ENCODE measurements at regions not wholly inside any gene's neighbourhood (a gene's known extent, or its start where the extent isn't known, plus 50 kb on each side); places are given as distances from the start of the nearest gene placed in this dataset.

GRCh38 chr2:14925471-14925870 lies 293.0 kb downstream of the LRATD1 start:
- no peak for TF ChIP-seq RFX5 (IDR thresholded peaks at IDR 0.05; ENCODE audit: low read depth, low read length)
- TF ChIP-seq HNRNPK (IDR thresholded peaks at IDR 0.05; ENCODE audit: low read depth, low read length, poor library complexity, severe bottlenecking): no peak
- no peak for TF ChIP-seq FOSL1 (tag; conservative IDR thresholded peaks at IDR 0.05)
- TF ChIP-seq E2F4 (CRISPR knock-in tag; IDR thresholded peaks at IDR 0.05; ENCODE audit: low read depth): no peak
- TF ChIP-seq DNMT1 (IDR thresholded peaks at IDR 0.05): no peak
- no peak for TF ChIP-seq SP1 (CRISPR knock-in tag; IDR thresholded peaks at IDR 0.05)
- no peak for TF ChIP-seq HSF4 (CRISPR knock-in tag; IDR thresholded peaks at IDR 0.05; ENCODE audit: borderline replicate concordance)
- no peak for TF ChIP-seq TBP (optimal IDR thresholded peaks at IDR 0.05; ENCODE audit: low read depth, low read length)

All from K562 (cell line).